HG02943 (cell line): ENCODE measurements at regions not wholly inside any gene's neighbourhood (a gene's known extent, or its start where the extent isn't known, plus 50 kb on each side); places are given as distances from the start of the nearest gene placed in this dataset.
"Not testable (repeated sequence)": the region's sequence is repeated elsewhere in the genome, so short reads cannot be mapped to it uniquely, and the experiment has no call there.

Source experiments
- ATAC-seq: cut with Tn5 transposase; IDR thresholded peaks from one replicate; pipeline ENCODE4 v1.9.1; 2021; ENCODE audit warnings: mild to moderate bottlenecking, low read depth, moderate library complexity; ENCODE audit not compliant: unreplicated experiment

- ATAC-seq, result no peak
Observed at GRCh38 chr12:62170241-62170640, 90.0 kb upstream of the USP15 start.

- no peak for ATAC-seq
Observed at GRCh38 chr12:62190689-62191490, 69.3 kb upstream of the USP15 start.

DNA sequence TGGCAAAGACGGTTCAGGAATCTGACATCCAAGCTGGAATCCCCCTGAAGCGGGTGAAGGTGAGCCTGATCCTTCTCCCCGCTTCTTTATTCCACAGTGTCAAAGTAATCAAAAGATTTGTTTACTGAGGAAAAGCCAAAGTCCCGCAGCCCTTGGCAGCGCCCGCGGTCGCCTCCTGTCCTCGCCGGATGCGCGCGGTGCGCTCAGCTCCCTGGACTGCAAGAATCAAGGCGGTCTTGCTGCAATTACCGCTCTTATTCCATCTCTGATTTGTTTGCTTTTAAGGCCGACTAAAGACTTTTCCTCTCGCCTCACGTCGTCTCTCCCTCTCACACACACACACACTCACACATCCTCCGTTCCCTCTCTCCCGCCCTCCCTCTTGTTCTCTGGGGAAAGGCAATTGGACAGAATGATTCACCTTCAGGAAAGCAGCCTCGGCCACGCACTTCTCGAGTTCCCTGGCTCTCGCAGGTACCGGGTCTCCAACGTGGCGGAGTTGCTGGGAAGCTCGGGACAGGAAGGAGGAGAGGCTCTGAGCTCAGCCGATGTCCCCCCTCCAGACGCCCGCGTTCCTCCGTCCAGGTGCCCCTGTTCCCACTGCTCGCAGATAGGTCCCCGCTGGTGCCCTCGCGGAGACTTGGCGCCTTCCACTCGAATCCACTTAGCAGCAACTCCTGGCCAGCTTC lies 68.6 kb upstream of the USP15 start:
- no peak for ATAC-seq

DNA sequence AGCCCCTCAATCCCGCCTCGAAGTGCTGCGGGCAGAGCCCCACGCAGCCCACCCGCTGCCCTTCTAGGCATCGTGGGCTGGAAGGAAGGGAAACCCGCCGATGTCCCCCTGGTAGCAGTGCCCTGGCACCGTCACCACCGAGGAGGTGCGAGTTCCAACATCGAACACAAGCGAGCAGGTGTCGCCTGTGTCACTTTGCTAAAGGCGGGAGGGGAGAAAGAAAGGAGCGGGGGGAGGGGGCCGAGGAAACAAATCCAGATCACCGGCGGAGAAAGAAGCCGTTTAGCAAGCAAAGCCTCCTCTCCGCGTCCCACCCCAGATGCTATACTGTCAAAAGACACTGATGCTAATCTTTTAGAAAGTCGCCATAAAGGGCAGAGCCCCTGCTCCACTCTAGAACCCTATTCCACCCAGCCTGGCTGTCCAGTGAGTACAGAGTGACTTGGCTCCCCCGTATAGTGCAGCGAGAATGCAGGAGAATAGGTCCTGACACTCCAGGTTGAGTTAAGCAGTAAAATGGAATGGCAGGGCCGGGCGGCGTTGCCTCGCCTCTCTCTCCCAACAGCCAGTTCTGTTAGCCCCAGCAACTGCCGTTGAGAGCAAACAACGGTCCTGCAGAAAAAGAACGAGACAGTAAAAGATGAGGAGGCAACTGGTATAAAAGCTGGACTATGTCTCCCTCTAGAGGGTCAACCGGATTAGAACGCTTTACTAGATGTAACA lies 67.9 kb upstream of the USP15 start:
- ATAC-seq, result peak; percentile 94

DNA sequence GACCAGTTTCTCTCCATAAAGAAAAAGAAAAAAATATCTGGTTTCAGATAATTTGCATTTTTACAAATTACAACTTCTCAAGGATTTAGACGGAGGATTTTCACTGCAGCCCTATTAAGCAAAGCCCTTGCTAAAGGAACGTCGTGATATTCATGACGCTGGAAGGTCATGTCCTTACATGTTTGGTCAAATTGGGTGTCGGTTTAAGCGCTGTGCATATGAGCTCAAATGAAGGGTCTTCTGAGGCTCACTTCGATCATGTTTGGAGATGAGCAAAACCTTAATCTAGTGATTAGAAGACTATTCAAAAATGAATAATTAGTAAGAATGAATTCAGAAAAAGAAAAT lies 67.3 kb upstream of the USP15 start:
- ATAC-seq, result no peak

GRCh38 chr12:62194031-62194430 lies 66.2 kb upstream of the USP15 start:
- ATAC-seq, result no peak

GRCh38 chr12:62194616-62195015 lies 65.6 kb upstream of the USP15 start:
- no peak for ATAC-seq

DNA sequence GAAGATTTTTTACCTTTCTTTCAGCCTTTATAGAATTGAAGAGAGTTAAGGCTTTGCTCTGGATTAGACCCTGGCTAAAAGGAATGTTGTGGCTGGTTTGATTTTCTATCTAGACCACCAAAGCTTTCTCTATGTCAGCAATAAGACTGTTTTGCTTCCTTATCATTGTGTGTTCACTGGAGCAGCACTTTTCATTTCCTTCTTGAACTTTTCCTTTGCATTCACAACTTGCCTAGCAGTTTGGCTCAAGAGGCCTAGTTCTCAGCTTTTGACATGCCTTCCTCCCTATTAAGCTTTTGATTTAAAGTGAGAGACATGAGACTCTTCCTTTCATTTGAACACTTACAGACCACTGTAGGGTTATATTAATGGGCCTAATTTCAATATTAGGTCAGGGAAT lies 64.1 kb upstream of the USP15 start:
- no peak for ATAC-seq

- ATAC-seq, result not testable (repeated sequence)
Observed at GRCh38 chr12:62202861-62203260, 57.3 kb upstream of the USP15 start.

GRCh38 chr12:62205346-62205745 lies 54.9 kb upstream of the USP15 start:
- ATAC-seq, result no peak

GRCh38 chr12:62207248-62207647 lies 53.0 kb upstream of the USP15 start:
- ATAC-seq, result no peak
